Posterior vena cava (tissue), 2 donors: ENCODE measurements at regions not wholly inside any gene's neighbourhood (a gene's known extent, or its start where the extent isn't known, plus 50 kb on each side); places are given as distances from the start of the nearest gene placed in this dataset.

Experiments used
- DNase-seq: peaks from one replicate; pipeline ENCODE4 v3.0.0-alpha.2; 2020; ENCODE audit warnings: low spot score
- intact Hi-C, 2 donors: fragments of 100-400 bp; cut with DNase I; formaldehyde crosslinking; loops; one replicate each; pipeline versions ENCODE4 v1.14.1 to v1.14.2; 2022 to 2023
- donor health status: DM: yes; HTN: yes; CAD: no.
- donor health status: DM: yes; HTN: yes; CAD: no.

GRCh38 chr12:124410354-124411175 lies 115.7 kb downstream of the RFLNA start:
- intact Hi-C loops: no loop called here
- no peak for DNase-seq

- intact Hi-C loops: no loop called here
- DNase-seq: no peak
Observed at GRCh38 chr12:124408822-124409517, 114.1 kb downstream of the RFLNA start.

GRCh38 chr12:124407074-124407473 lies 112.2 kb downstream of the RFLNA start:
- intact Hi-C loops: no loop called here
- no peak for DNase-seq

- intact Hi-C loops: no loop called here
- DNase-seq: no peak
Observed at GRCh38 chr12:124406043-124406442, 111.2 kb downstream of the RFLNA start.

GRCh38 chr12:124405592-124405991 lies 110.7 kb downstream of the RFLNA start:
- DNase-seq: no peak
- intact Hi-C loops: no loop called here

GRCh38 chr12:124405151-124405550 lies 110.3 kb downstream of the RFLNA start:
- DNase-seq: no peak
- intact Hi-C loops: no loop called here

GRCh38 chr12:124404162-124404784 lies 109.4 kb downstream of the RFLNA start:
- DNase-seq: no peak
- intact Hi-C loops: no loop called here

- intact Hi-C loops: no loop called here
- DNase-seq: no peak
Observed at GRCh38 chr12:124403273-124403672, 108.4 kb downstream of the RFLNA start.

- DNase-seq: no peak
- intact Hi-C loops: no loop called here
Observed at GRCh38 chr12:124402248-124403066, 107.6 kb downstream of the RFLNA start.

- DNase-seq: no peak
- intact Hi-C loops: no loop called here
Observed at GRCh38 chr12:124401704-124402221, 106.9 kb downstream of the RFLNA start.

- DNase-seq: no peak
- intact Hi-C loops: no loop called here
Observed at GRCh38 chr12:124400124-124400523, 105.2 kb downstream of the RFLNA start.

GRCh38 chr12:124399622-124400021 lies 104.7 kb downstream of the RFLNA start:
- DNase-seq: no peak
- intact Hi-C loops: no loop called here

GRCh38 chr12:124398578-124399227 lies 103.8 kb downstream of the RFLNA start:
- DNase-seq: peak; percentile 96
- intact Hi-C loops: no loop called here

- intact Hi-C loops: no loop called here
Observed at GRCh38 chr12:124397807-124398577, 103.1 kb downstream of the RFLNA start.

GRCh38 chr12:124397399-124397679 lies 102.4 kb downstream of the RFLNA start:
- DNase-seq: no peak

More at GRCh38 chr12:124397807-124398577, 103.1 kb downstream of the RFLNA start:
- DNase-seq: no peak

GRCh38 chr12:124396544-124397398 lies 101.9 kb downstream of the RFLNA start:
- intact Hi-C loops: no loop called here
- no peak for DNase-seq

More at GRCh38 chr12:124397399-124397679, 102.4 kb downstream of the RFLNA start:
- intact Hi-C loops: no loop called here

GRCh38 chr12:124395986-124396385 lies 101.1 kb downstream of the RFLNA start:
- intact Hi-C loops: no loop called here
- no peak for DNase-seq
